ENCODE measurements at regions not wholly inside any gene's neighbourhood (a gene's known extent, or its start where the extent isn't known, plus 50 kb on each side); places are given as distances from the start of the nearest gene placed in this dataset.

DNA sequence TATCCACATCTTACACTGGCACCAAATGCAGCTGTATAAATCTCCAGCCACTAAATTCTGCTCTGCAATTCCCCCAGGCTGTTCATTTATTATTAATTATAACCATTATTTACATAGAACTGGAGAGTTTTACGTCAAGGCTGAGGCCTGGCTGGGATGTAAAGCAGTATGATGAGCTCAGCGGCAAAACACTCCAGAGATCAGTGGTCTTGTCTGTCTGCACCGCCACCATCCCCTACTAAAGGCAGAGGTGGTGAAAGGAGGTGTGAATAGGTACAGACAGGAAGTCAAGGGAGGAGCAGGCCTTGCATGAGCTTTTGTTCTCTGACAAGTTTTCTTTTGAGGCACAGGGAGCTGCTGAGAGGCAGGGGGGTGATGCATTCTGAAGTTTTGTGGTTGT, 159.9 kb upstream of the PCSK2 start:
- TF ChIP-seq, protein P1, sequence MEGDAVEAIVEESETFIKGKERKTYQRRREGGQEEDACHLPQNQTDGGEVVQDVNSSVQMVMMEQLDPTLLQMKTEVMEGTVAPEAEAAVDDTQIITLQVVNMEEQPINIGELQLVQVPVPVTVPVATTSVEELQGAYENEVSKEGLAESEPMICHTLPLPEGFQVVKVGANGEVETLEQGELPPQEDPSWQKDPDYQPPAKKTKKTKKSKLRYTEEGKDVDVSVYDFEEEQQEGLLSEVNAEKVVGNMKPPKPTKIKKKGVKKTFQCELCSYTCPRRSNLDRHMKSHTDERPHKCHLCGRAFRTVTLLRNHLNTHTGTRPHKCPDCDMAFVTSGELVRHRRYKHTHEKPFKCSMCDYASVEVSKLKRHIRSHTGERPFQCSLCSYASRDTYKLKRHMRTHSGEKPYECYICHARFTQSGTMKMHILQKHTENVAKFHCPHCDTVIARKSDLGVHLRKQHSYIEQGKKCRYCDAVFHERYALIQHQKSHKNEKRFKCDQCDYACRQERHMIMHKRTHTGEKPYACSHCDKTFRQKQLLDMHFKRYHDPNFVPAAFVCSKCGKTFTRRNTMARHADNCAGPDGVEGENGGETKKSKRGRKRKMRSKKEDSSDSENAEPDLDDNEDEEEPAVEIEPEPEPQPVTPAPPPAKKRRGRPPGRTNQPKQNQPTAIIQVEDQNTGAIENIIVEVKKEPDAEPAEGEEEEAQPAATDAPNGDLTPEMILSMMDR (IDR thresholded peaks at IDR 0.05; ENCODE audit: control extremely low read depth, extremely low read depth, low read depth, missing control alignments) = no peak
- ChIA-PET CTCF (no interaction called here), POLR2A (no interaction called here)
- DNase-seq (ENCODE audit: extremely low spot score) = no peak

DNA sequence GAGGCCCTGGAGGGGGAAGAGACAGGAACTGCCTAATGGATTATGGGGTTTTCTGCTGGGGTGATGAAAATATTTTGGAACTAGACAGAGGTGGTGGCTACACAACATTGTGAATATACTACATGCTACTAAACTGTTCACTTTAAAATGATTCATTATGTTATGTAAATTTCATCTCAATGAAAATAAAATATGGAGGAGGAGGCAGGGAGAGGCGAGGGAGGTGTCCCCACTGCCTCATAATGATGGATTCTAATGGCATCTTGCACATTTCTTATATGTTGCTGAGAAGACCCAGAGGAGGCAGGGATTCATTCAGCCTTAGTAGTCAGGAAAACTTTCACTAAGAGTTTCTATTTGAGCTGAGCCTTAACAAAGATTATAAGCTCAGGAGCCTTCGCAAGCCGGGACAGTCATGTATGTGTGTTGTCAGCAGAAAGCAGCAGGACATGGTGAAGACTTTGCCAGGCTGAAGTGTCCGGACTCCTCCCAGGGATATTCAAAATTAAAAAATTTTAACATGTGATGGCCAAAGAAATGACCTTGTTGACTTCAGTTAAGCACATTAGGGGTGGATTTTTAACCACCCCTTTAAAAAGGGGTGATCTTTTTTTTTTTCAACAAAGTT, 158.6 kb upstream of the PCSK2 start:
- CTCF ChIA-PET = no interaction called here
- TF ChIP-seq, protein P1 (IDR thresholded peaks at IDR 0.05; ENCODE audit: control extremely low read depth, extremely low read depth, low read depth, missing control alignments) = no peak
- no peak for DNase-seq (ENCODE audit: extremely low spot score)
- POLR2A ChIA-PET = no interaction called here

DNA sequence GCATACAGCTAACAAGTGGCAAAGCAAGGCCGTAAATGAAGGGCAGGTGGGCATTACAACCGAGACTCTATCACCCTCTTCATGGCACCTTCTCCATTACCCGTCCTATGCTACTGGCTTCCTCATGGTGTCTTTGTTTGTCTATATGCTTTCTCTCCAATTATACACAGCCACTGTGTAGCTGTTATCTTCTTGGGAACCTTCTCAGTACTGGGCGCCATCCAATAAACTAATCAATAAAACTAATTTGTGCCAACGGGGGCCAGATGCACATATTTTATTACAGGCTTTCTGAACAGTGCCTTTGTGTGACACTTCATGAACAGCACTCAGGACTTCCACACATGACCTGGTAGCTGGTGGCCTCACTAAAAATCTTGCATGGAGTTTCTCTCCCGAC, 149.8 kb upstream of the PCSK2 start:
- POLR2A ChIA-PET = no interaction called here
- no peak for DNase-seq (ENCODE audit: extremely low spot score)
- TF ChIP-seq, protein P1 (IDR thresholded peaks at IDR 0.05; ENCODE audit: control extremely low read depth, extremely low read depth, low read depth, missing control alignments) = no peak
- CTCF ChIA-PET = no interaction called here

DNA sequence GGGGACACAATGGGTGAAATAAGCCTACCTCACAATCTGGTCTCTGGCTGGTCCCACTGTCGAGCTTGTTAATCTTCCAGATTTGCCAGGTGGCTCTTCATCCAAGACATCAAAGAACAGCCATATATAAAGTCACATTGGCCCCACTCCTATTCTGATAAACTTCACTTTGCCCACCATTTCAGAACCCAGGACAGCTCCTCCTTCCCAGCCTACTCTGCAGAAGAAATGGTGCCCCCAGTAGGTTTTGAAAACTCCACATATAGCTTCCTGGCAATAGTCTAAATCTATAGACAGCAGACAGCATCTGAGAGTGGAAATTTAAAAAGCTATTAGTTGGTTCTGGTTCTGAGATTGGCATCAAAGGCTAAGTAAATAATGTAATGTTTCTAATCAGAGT, 143.1 kb upstream of the PCSK2 start:
- TF ChIP-seq, protein P1 (IDR thresholded peaks at IDR 0.05; ENCODE audit: control extremely low read depth, extremely low read depth, low read depth, missing control alignments) = no peak
- DNase-seq (ENCODE audit: extremely low spot score) = no peak
- ChIA-PET CTCF (interaction anchor here (1.0 to 1.5 kb wide), 2 partner anchors 9 to 10 kb away, joined by 3 read pairs; no protein-coding TSS in a partner anchor), POLR2A (no interaction called here)

DNA sequence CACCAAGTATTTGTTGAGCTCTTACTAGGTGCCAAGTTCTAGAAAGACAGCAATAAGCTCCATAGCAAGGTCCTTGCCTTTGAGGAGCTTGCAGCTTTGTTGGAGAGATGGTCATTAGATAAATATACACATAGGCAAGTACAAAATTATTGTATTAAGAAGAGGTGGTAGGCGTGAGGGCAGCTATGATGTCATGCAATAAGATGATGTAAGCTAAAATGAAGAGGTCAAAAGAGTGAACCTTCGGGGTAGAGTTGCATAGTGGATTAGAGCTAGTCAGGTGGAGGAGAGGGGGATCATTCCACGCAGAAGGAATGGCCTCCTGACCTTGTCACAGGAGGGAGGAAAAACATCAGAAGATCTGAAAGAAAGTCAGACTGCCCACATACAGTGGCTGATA, 141.9 kb upstream of the PCSK2 start:
- TF ChIP-seq, protein P1 (IDR thresholded peaks at IDR 0.05; ENCODE audit: control extremely low read depth, extremely low read depth, low read depth, missing control alignments) = no peak
- CTCF ChIA-PET = no interaction called here
- DNase-seq (ENCODE audit: extremely low spot score) = no peak
- POLR2A ChIA-PET = no interaction called here

DNA sequence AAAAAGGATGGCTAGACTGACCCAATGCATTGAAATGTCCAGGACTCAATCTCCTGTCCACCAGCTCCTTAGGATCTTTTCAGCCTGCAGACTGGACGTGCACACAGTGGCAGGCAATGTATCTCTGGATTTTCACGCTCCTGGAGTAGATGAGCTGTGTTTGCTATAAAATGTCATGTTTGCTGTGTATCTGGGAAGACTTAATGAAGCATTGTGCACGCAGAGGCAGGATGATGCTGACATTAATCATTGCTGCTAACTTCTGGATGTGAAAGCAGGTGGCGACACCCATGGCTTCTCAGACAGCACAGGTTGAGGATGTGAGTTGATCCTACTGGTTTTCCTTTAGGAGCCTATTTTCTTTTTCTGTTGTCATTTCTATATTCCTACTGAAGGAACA, 133.1 kb upstream of the PCSK2 start:
- ChIA-PET POLR2A (no interaction called here), CTCF (interaction anchor here (1.0 to 1.1 kb wide), 2 partner anchors 9 to 10 kb away, joined by 3 read pairs; no protein-coding TSS in a partner anchor)
- TF ChIP-seq, protein P1 (IDR thresholded peaks at IDR 0.05; ENCODE audit: control extremely low read depth, extremely low read depth, low read depth, missing control alignments) = no peak
- no peak for DNase-seq (ENCODE audit: extremely low spot score)

Data from GM10248 (cell line).